ENCODE measurements at regions not wholly inside any gene's neighbourhood (a gene's known extent, or its start where the extent isn't known, plus 50 kb on each side); places are given as distances from the start of the nearest gene placed in this dataset.
A peak's percentile ranks its signal among the peaks of the same experiment; 100 is the strongest.

- no peak for DNase-seq
These were observed 390.6 kb upstream of the MAP3K7 start for GRCh38 chr6:90977513-90977912.

GRCh38 chr6:90976341-90976740 lies 389.5 kb upstream of the MAP3K7 start:
- DNase-seq, result no peak

- DNase-seq, result no peak
These were observed 388.9 kb upstream of the MAP3K7 start for GRCh38 chr6:90975741-90976140.

- DNase-seq, result no peak
These were observed 386.3 kb upstream of the MAP3K7 start for GRCh38 chr6:90973188-90973587.

- no peak for DNase-seq
These were observed 383.8 kb upstream of the MAP3K7 start for GRCh38 chr6:90970672-90971071.

- DNase-seq, result no peak
These were observed 380.6 kb upstream of the MAP3K7 start for GRCh38 chr6:90967471-90967870.

- no peak for DNase-seq
These were observed 373.5 kb upstream of the MAP3K7 start for GRCh38 chr6:90960324-90960723.

GRCh38 chr6:90955246-90955645 lies 368.4 kb upstream of the MAP3K7 start:
- DNase-seq, result no peak

GRCh38 chr6:90953405-90954161 lies 366.7 kb upstream of the MAP3K7 start:
- no peak for DNase-seq

GRCh38 chr6:90952176-90952575 lies 365.3 kb upstream of the MAP3K7 start:
- DNase-seq, result no peak

- no peak for DNase-seq
These were observed 361.7 kb upstream of the MAP3K7 start for GRCh38 chr6:90948540-90948939.

- no peak for DNase-seq
These were observed 360.6 kb upstream of the MAP3K7 start for GRCh38 chr6:90947184-90948064.

- DNase-seq, result no peak
These were observed 355.0 kb upstream of the MAP3K7 start for GRCh38 chr6:90941885-90942284.

- peak; percentile 45 for DNase-seq
These were observed 354.1 kb upstream of the MAP3K7 start for GRCh38 chr6:90940812-90941481.

- DNase-seq, result no peak
These were observed 353.0 kb upstream of the MAP3K7 start for GRCh38 chr6:90939906-90940305.

GRCh38 chr6:90938122-90938521 lies 351.2 kb upstream of the MAP3K7 start:
- no peak for DNase-seq

- DNase-seq, result no peak
These were observed 349.4 kb upstream of the MAP3K7 start for GRCh38 chr6:90936286-90936685.

GRCh38 chr6:90934966-90935365 lies 348.1 kb upstream of the MAP3K7 start:
- DNase-seq, result no peak

- DNase-seq, result no peak
These were observed 347.2 kb upstream of the MAP3K7 start for GRCh38 chr6:90934081-90934480.

- no peak for DNase-seq
These were observed 345.5 kb upstream of the MAP3K7 start for GRCh38 chr6:90932351-90932750.

- DNase-seq, result no peak
These were observed 341.2 kb upstream of the MAP3K7 start for GRCh38 chr6:90928051-90928450.

GRCh38 chr6:90925726-90926125 lies 338.9 kb upstream of the MAP3K7 start:
- no peak for DNase-seq

GRCh38 chr6:90922325-90922724 lies 335.5 kb upstream of the MAP3K7 start:
- no peak for DNase-seq

Data from muscle of arm (tissue), 1 donor.